HepG2 (cell line): ENCODE measurements at regions not wholly inside any gene's neighbourhood (a gene's known extent, or its start where the extent isn't known, plus 50 kb on each side); places are given as distances from the start of the nearest gene placed in this dataset.

Experiments
- ATAC-seq: fragments of 200-7000 bp; cut with Tn5 transposase; 3 replicates; pipeline ENCODE4 v1.9.1; 2020; ENCODE audit warnings: mild to moderate bottlenecking, moderate library complexity
- BruUV-seq: library from RNA; stranded (reverse); fragments of 400-500 nt; replicated peaks from 2 replicates; lab custom pipeline; 2021; lab: Mats Ljungman, UMichigan
- CTCF ChIA-PET: fragments of 300-600 bp; formaldehyde crosslinking; extraction: SDS; loops from one replicate; lab custom pipeline; 2021; ENCODE audit warnings: low total read pairs, inconsistent platforms, low intra/inter-chr PET ratio; lab: Yijun Ruan, JAX
- POLR2A ChIA-PET: fragments of 350-600 bp; sonication (Branson Sonifier 250); formaldehyde crosslinking; loops from one replicate; lab custom pipeline; 2020; ENCODE audit warnings: antibody characterized with exemption, inconsistent platforms; lab: Yijun Ruan, JAX
- DNase-seq: peaks from one replicate; pipeline ENCODE4 v3.0.0-alpha.2; 2015; ENCODE audit warnings: low spot score
- FAIRE-seq: peaks from 3 replicates; lab custom pipeline; 2011; peaks lifted over from hg19 to GRCh38; lab: Jason Lieb, UNC
- H2AFZ ChIP-seq: one replicate; pipeline ENCODE4 v1.6.1; 2011; ENCODE audit warnings: low read length, inconsistent platforms
- H3K27ac ChIP-seq: fragments of 300-600 bp; 3 replicates; pipeline ENCODE4 v1.8.0; 2011; ENCODE audit warnings: mixed run types, mild to moderate bottlenecking, mixed read lengths, low read length, inconsistent platforms; ENCODE audit not compliant: insufficient read depth; ENCODE audit errors: extremely low read length
- H3K27me3 ChIP-seq, 2 experiments: fragments of 200-600 bp in 1 of 2; 2 replicates in 1 of 2; 3 replicates in 1 of 2; pipeline versions ENCODE4 v1.6.0 to v1.8.0; 2011; ENCODE audit warnings: low read length in 2 of 2, mild to moderate bottlenecking in 2 of 2, moderate library complexity in 2 of 2, inconsistent platforms in 1 of 2; ENCODE audit not compliant: insufficient read depth in 2 of 2, control insufficient read depth in 1 of 2
- H3K36me3 ChIP-seq, 2 experiments: fragments of 200-600 bp in 1 of 2; replicated peaks in 1 of 2; 2 replicates in 1 of 2; 3 replicates in 1 of 2; pipeline versions ENCODE4 v1.5.1 to v1.8.0; 2011; ENCODE audit warnings: low read length in 2 of 2, inconsistent platforms in 1 of 2; ENCODE audit not compliant: insufficient read depth in 2 of 2, control insufficient read depth in 1 of 2
- H3K4me1 ChIP-seq: 2 replicates; pipeline ENCODE4 v1.5.1; 2012; ENCODE audit warnings: low read length, inconsistent platforms; ENCODE audit not compliant: insufficient read depth
- H3K4me2 ChIP-seq: 2 replicates; pipeline ENCODE4 v1.6.0; 2011; ENCODE audit warnings: low read depth, low read length, inconsistent platforms
- H3K4me3 ChIP-seq, 3 experiments: fragments of 200-600 bp in 1 of 3; sonication (generic), shearing (Covaris generic) in 1 of 3; replicated peaks in 1 of 3; 2 replicates each; pipeline ENCODE4 v1.5.1; 2011 to 2016; ENCODE audit warnings: low read length in 3 of 3, inconsistent platforms in 2 of 3, low read depth in 2 of 3, mild to moderate bottlenecking in 2 of 3, control low read depth in 1 of 3, mixed read lengths in 1 of 3; ENCODE audit not compliant: insufficient read depth in 1 of 3
- H3K79me2 ChIP-seq: one replicate; pipeline ENCODE4 v1.6.1; 2011; ENCODE audit warnings: low read length, inconsistent platforms; ENCODE audit not compliant: insufficient read depth
- H3K9ac ChIP-seq: 2 replicates; pipeline ENCODE4 v1.6.0; 2011; ENCODE audit warnings: mild to moderate bottlenecking, low read depth, low read length, inconsistent platforms; ENCODE audit not compliant: insufficient read depth
- H3K9me3 ChIP-seq: 2 replicates; pipeline ENCODE4 v1.5.1; 2012; ENCODE audit warnings: mild to moderate bottlenecking, low read length
- H4K20me1 ChIP-seq: 2 replicates; pipeline ENCODE4 v1.6.0; 2011; ENCODE audit warnings: inconsistent platforms, mild to moderate bottlenecking, low read length, moderate library complexity; ENCODE audit not compliant: insufficient read depth
- CEBPG ChIP-seq: IDR thresholded peaks from 2 replicates; pipeline ENCODE4 v1.6.1; 2016
- CHCHD3 ChIP-seq: sonication (generic); formaldehyde crosslinking; IDR thresholded peaks from 2 replicates; pipeline ENCODE4 v1.8.0; 2022; ENCODE audit warnings: mild to moderate bottlenecking, missing genetic modification reagents, moderate library complexity
- ESRRA ChIP-seq: sonication (generic); formaldehyde crosslinking; IDR thresholded peaks from 2 replicates; pipeline ENCODE4 v1.5.1; 2020; ENCODE audit warnings: mild to moderate bottlenecking, low read depth, missing genetic modification reagents
- ETS1 ChIP-seq: sonication (generic); formaldehyde crosslinking; IDR thresholded peaks from 2 replicates; pipeline ENCODE4 v1.4.0; 2020; ENCODE audit warnings: missing genetic modification reagents
- HHEX ChIP-seq: IDR thresholded peaks from 2 replicates; pipeline ENCODE4 v1.6.1; 2016; ENCODE audit warnings: control low read depth
- HNRNPK ChIP-seq: fragments of 200-400 bp; formaldehyde crosslinking; IDR thresholded peaks from 2 replicates; pipeline ENCODE4 v1.6.1; 2018; ENCODE audit warnings: low read length, low read depth, moderate library complexity, mild to moderate bottlenecking; ENCODE audit not compliant: poor library complexity, severe bottlenecking
- HOXA9 ChIP-seq: sonication (generic); formaldehyde crosslinking; IDR thresholded peaks from 2 replicates; pipeline ENCODE4 v1.8.1; 2022; ENCODE audit warnings: missing genetic modification reagents, mild to moderate bottlenecking, moderate library complexity, borderline replicate concordance
- NFKB2 ChIP-seq: sonication (generic); formaldehyde crosslinking; IDR thresholded peaks from 2 replicates; pipeline ENCODE4 v1.4.0; 2020; ENCODE audit warnings: missing genetic modification reagents, borderline replicate concordance
- PAWR ChIP-seq: sonication (generic); formaldehyde crosslinking; IDR thresholded peaks from 2 replicates; pipeline ENCODE4 v1.4.0; 2020; ENCODE audit warnings: missing genetic modification reagents, mild to moderate bottlenecking, borderline replicate concordance
- SALL2 ChIP-seq: sonication (generic); formaldehyde crosslinking; IDR thresholded peaks from 2 replicates; pipeline ENCODE4 v1.8.1; 2023; ENCODE audit warnings: mild to moderate bottlenecking, missing genetic modification reagents, inconsistent platforms
- TAF1 ChIP-seq: sonication (generic); formaldehyde crosslinking; IDR thresholded peaks from 2 replicates; pipeline ENCODE4 v1.4.0; 2020; ENCODE audit warnings: missing genetic modification reagents
- ZMYM4 ChIP-seq: sonication (generic); formaldehyde crosslinking; IDR thresholded peaks from 2 replicates; pipeline ENCODE4 v1.8.1; 2023; ENCODE audit warnings: mild to moderate bottlenecking, missing genetic modification reagents
- ZNF12 ChIP-seq: sonication (generic); formaldehyde crosslinking; IDR thresholded peaks from 2 replicates; pipeline ENCODE4 v1.5.0; 2020; ENCODE audit warnings: missing genetic modification reagents
- ZNF549 ChIP-seq: sonication (generic); formaldehyde crosslinking; IDR thresholded peaks from 2 replicates; pipeline ENCODE4 v1.5.0; 2020; ENCODE audit warnings: missing genetic modification reagents
- ZNF605 ChIP-seq: sonication (generic); formaldehyde crosslinking; IDR thresholded peaks from 2 replicates; pipeline ENCODE4 v1.8.0; 2022; ENCODE audit warnings: mild to moderate bottlenecking, missing genetic modification reagents
- WGBS: methylation state at CpG from one replicate; pipeline ENCODE4 v1.1.6; 2017; ENCODE audit warnings: low lambda C conversion rate; 5-methylcytosine and 5-hydroxymethylcytosine counted together
- in situ Hi-C: cut with HindIII; loops from 2 replicates; pipeline ENCODE4 v1.10.0; 2017; ENCODE audit warnings: low pct_unique_long_range_greater_than_20kb; ENCODE audit not compliant: extremely low pct_ligation_motif_present
- intact Hi-C: fragments of 100-400 bp; cut with micrococcal nuclease; formaldehyde crosslinking; loops from one replicate; pipeline ENCODE4 v1.10.0; 2022; ENCODE audit not compliant: unreplicated experiment
- TF ChIP-seq, protein P1 (sequence below): sonication (generic); formaldehyde crosslinking; IDR thresholded peaks from 2 replicates; pipeline ENCODE4 v1.5.0; 2020; ENCODE audit warnings: missing genetic modification reagents

DNA sequence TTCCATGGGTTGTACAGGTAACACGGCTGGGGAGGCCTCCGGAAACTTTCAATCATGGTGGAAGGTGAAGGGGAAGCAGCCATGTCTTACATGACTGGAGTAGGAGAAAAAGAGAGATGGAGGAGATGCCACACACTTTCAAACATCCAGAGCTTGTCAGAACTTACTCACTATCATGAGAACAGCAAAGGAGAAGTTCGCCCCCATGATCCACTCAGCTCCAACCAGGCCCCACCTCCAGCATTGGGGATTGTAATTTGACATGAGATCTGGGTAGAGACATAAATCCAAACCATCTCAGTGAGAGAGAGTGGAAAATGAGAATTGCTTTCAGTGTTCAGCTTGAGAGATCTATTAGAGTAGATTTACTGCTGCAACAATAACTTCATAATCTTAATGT lies 210.9 kb downstream of the NDFIP2 start:
- no peaks in the 10 kb centered on the region for H3K79me2 ChIP-seq
- no peak overlapping the region for H2AFZ ChIP-seq
- intact Hi-C loops (no loop called here), in situ Hi-C loops (no loop called here)
- FAIRE-seq (no peak), ATAC-seq (no peak), DNase-seq (no peak)
- CTCF ChIA-PET: no interaction called here
- no peaks in the 10 kb centered on the region for H4K20me1 ChIP-seq
- H3K4me2 ChIP-seq: no peak overlapping the region
- TF ChIP-seq ETS1 (CRISPR knock-in tag) (no peak), ZNF12 (CRISPR knock-in tag) (no peak), NFKB2 (CRISPR knock-in tag) (no peak), HOXA9 (CRISPR knock-in tag) (no peak), ZMYM4 (CRISPR knock-in tag) (no peak), PAWR (CRISPR knock-in tag) (no peak), ZNF549 (CRISPR knock-in tag) (no peak), HNRNPK (no peak), ZNF605 (CRISPR knock-in tag) (no peak), HHEX (CRISPR knock-in tag) (no peak), SALL2 (CRISPR knock-in tag) (no peak), CHCHD3 (CRISPR knock-in tag) (no peak), CEBPG (CRISPR knock-in tag) (no peak), ESRRA (CRISPR knock-in tag) (no peak), TAF1 (CRISPR knock-in tag) (no peak)
- TF ChIP-seq, protein P1, sequence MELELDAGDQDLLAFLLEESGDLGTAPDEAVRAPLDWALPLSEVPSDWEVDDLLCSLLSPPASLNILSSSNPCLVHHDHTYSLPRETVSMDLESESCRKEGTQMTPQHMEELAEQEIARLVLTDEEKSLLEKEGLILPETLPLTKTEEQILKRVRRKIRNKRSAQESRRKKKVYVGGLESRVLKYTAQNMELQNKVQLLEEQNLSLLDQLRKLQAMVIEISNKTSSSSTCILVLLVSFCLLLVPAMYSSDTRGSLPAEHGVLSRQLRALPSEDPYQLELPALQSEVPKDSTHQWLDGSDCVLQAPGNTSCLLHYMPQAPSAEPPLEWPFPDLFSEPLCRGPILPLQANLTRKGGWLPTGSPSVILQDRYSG: no peak
- H3K4me1 ChIP-seq: no peaks in the 10 kb centered on the region
- WGBS: 16% methylated on average over 3 of the region's 3 CpGs
- POLR2A ChIA-PET: no interaction called here
- no peak overlapping the region for H3K27ac ChIP-seq
- H3K4me3 ChIP-seq: no peak overlapping the region
- no peak overlapping the region for H3K9ac ChIP-seq
- H3K27me3 ChIP-seq: no peaks in the 10 kb centered on the region
- H3K36me3 ChIP-seq: no peaks in the 10 kb centered on the region
- no peaks in the 10 kb centered on the region for H3K9me3 ChIP-seq
- no TSS peak for BruUV-seq
